HG03432 (cell line): ENCODE measurements at regions not wholly inside any gene's neighbourhood (a gene's known extent, or its start where the extent isn't known, plus 50 kb on each side); places are given as distances from the start of the nearest gene placed in this dataset.
"Not testable (repeated sequence)": the region's sequence is repeated elsewhere in the genome, so short reads cannot be mapped to it uniquely, and the experiment has no call there.

ENCODE experiments used
- ATAC-seq: cut with Tn5 transposase; IDR thresholded peaks from one replicate; pipeline ENCODE4 v1.9.1; 2021; ENCODE audit warnings: mild to moderate bottlenecking, moderate library complexity; ENCODE audit not compliant: unreplicated experiment

- ATAC-seq: no peak
These were observed 225.9 kb upstream of the MYO3A start for GRCh38 chr10:25707976-25708671.

DNA sequence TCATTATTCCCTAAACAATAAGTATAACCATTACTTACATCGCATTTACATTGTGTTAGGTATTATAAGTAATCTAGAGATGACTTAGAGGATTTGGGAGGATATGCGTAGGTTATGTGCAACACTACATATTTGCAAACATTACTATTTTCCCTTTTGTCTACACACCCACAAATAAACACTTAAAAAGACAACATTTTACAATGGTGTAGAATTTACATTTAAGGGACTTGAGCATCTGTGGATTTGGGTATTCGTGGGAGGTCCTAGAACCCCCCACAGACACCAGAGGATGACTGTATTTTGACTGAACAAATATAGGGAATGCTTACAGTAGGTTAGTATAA, 220.2 kb upstream of the MYO3A start:
- no peak for ATAC-seq

DNA sequence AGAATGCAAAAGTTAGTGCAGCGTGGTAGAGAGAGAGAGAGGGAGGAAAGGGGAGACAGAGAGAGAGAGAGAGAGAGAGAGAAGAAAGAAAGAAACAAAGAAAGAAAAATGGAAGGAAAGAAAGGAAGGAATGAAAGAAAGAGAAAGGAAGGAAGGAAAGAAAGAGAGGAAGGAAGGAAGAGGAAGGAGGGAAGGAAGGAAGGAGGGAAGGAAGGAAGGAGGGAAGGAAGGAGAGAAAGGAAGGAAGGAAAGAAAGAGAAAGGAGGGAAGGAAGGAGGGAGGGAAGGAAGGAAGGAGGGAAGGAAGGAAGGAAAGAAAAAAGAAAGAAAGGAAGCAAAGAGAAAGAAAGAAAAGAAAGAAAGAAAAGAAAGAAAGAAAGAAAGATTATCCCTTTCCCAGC, 209.8 kb upstream of the MYO3A start:
- ATAC-seq: no peak

- ATAC-seq: peak; percentile 88
These were observed 207.9 kb upstream of the MYO3A start for GRCh38 chr10:25725917-25726716.

GRCh38 chr10:25738776-25739175, 195.3 kb upstream of the MYO3A start:
- ATAC-seq: no peak

GRCh38 chr10:25743832-25744231, 190.2 kb upstream of the MYO3A start:
- no peak for ATAC-seq

DNA sequence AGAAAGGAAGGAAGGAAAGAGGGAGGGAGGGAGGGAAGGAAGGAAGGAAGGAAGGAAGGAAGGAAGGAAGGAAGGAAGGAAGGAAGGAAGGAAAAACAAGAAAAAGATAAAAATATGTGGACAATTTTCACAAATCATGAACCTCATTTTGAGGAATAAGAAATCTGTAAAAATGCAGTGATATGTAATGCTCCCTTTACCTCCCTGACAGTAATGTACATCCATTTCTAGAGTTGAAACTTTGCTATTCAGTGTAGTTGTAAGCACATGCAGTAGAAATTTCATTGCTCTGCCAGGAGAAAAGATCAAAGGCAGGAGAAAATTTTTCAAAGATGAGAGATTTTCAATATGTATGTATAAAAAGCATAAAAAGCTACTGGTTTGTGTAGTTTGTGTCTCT, 189.5 kb upstream of the MYO3A start:
- ATAC-seq: no peak

DNA sequence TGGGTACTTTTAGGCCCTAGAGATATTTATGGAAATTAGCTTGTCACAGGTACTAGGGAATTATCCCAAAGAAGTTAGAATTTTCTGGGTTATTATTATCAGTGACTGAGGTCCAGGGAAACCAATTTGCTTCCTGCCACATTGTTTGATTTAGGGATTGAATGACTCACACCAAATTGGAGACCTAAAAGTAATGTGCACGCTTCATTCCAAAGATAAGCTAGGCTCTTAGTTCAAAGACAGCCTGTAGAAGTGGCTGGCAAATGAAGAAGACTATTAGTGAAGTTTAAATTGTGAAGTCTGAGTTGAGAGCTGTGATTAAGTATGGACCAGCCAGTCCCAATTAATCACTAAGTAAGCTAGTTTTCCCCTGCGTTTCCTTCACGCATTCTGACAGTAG, 188.1 kb upstream of the MYO3A start:
- ATAC-seq: no peak

DNA sequence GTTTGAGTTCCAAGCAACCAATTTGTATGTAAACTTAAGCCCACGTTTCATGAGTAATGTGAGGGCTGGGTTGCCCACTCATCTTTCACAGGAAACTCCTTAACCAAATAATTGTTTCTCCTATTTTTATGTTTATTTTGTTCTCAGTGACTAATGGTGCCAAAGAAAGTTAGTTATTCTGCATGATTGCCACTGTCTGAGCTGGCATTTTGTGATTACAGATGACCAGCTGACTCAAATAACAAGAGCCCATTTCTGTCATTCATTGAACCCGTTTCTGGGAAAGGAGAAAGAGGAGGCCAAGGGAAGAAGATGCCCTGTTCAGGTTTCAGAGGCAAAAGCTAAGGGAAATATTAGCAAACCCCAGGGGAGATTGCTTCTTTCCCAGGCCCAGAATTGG, 186.9 kb upstream of the MYO3A start:
- no peak for ATAC-seq

DNA sequence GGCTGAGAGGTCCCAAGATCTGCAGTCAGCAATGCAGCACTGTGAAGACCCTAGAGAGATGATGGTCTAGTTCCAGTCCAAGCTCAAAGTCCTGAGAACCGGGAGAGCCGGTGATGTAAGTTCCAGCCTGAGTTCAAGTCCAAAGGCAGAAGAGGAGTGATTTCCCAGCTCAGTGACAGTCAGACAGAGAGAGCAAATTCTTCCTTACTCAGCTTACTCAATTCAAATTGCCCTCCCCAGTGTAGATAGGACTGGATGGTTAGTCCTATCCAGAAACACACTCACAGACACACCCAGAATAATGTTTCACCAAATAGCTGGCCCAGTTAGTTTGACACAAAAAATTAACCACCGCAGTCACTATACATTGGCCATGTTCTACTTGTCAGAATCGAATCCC, 185.5 kb upstream of the MYO3A start:
- no peak for ATAC-seq

DNA sequence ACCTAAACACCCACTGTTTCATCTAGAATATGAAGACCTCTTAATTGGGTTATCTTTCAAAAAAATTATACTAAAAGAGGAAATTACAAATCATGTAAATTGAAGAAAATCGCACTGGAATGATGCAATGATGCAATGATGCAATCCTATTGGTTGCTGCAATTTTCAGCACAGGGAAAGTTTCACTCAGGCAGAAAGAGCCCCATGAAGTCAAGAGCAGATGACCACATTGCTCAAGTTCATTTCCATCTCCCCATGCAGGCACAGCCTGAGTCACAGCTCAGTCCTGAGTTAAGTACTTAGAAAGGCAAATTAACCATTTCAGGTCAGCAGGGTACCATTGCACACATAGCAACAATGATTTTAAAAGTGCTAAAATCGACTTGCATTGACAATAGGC, 180.3 kb upstream of the MYO3A start:
- no peak for ATAC-seq

GRCh38 chr10:25755874-25756273, 178.2 kb upstream of the MYO3A start:
- not testable (repeated sequence) for ATAC-seq

DNA sequence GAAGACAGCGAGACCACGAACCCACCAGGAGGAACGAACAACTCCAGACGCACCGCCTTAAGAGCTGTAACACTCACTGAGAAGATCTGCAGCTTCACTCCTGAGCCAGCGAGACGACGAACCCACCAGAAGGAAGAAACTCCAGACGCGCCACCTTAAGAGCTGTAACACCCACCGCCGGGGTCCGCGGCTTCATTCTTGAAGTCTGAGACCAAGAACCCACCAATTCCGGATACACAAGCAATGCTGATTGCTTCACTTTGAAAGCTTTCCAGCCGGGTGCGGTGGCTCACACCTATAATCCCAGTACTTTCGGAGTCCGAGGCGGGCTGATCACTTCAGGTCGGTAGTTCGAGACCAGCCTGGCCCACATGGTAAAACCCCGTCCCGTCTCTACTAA, 177.2 kb upstream of the MYO3A start:
- no peak for ATAC-seq

- peak; percentile 44 for ATAC-seq
These were observed 176.0 kb upstream of the MYO3A start for GRCh38 chr10:25758041-25758457.

DNA sequence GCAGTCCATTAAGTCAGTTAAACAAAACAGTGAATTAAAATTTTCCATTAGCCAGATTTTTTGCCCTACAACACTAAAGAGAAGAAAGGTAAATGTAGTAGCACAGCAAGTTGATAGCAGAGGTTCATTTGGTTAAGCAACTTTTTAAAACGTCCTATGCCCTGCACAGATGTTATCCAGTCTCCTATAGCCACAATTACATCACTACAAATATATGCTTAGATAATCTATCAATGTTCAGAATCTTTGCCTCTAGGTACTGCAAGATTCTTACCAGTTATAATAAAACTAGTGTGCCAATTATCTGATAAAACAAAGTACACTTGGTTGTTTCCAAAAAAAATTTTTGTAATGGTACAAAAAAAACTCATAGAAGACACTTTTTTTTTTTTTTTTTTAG, 175.5 kb upstream of the MYO3A start:
- ATAC-seq: no peak

DNA sequence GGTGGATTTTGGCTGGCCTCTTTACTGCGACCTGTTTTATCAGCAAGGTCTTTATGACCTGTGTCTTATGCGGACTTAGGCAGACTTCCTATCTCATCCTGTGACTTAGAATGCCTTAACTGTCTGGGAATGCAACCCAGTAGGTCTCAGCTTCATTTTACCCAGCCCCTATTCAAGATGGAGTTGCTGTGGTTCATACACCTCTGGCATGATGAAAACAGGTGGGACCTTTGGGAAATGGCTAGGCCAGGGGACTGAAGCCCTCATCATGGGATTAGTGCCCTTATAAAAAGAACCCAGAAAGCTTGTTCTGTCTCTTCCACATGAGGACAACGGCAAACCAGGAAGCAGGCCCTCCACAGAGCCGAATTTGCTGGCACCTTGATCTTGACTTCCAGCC, 172.1 kb upstream of the MYO3A start:
- no peak for ATAC-seq

- no peak for ATAC-seq
These were observed 167.8 kb upstream of the MYO3A start for GRCh38 chr10:25766213-25766612.

DNA sequence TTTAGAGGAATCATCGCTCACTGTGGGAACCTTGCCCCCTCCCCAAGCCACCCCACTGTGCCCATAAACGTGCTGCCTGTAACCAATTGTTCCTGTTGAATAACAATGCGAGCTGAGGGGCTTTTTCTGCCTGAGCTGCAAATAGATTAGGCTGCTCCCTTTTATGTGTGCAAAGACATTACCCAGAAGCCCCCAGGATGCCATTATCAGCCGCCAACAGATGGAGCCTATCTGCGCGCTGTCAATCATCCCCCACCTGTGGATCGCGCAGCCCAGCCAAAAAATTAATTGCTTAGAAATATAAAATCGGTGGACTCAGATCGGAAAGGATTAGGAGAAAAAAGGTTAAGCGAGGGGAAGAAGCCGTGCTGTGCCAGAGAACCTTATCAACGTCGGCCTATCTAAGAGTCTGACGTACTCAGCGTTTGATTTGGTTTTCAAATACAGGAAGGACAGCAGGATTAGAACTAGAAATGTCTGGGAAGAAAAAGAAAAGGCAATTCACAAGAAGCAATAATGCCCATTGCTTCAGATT, 167.3 kb upstream of the MYO3A start:
- no peak for ATAC-seq

DNA sequence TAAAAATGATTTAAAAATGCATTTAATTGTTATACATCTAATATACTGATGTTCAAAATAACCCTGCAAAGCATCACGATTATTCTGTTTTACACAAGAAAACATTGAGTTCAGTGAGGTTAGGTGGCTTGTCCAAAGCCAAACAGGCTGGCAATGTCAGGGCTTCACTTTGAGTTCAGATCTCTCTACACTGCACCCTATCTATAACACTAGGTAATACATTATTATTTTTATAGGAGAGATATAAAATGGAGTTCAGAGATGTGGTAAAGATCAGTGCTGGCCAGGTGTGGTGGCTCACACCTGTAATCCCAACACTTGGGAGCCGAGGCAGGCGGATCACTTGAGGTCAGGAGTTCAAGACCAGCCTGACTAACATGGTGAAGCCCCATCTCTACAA, 165.9 kb upstream of the MYO3A start:
- no peak for ATAC-seq

DNA sequence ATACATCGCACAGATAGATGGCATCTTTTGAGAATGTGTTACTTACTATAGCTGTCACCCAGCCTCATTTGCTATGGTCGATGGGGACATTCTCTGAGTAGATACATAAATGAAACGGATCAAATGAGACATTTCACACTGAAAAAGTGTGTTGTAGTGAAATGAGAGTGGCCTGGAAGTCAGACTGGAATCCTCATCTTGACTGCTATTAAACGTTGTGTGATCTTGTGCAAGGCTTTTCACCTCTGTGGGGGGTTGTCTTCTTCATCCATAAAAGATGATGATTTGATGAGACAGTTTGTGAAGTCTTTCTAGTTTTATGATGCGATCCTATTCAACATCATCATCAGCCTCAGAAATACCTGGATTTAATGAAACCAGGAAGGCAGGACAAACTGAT, 155.4 kb upstream of the MYO3A start:
- ATAC-seq: no peak

DNA sequence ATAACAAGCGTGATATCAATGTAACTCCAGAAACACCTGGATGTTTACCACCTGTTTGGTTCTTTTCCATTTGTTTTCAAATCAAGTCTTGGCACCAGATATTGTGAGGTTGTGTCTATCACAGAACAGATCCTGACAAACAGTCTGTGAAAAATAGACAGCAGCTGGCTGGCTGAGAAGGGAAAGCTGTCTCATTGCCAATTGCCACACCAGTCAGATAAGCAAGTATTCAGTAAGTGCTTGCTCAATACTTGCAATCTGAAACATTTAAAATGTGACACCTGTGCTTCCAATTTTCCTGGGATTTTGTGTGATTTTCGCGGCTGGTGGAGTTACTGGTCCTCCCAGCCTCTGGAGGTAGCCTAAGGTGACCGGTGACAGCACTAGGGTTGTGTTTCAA, 147.9 kb upstream of the MYO3A start:
- no peak for ATAC-seq

GRCh38 chr10:25786899-25787298, 147.1 kb upstream of the MYO3A start:
- ATAC-seq: no peak
